HCT116 (cell line): ENCODE measurements at regions not wholly inside any gene's neighbourhood (a gene's known extent, or its start where the extent isn't known, plus 50 kb on each side); places are given as distances from the start of the nearest gene placed in this dataset.

Experiments used
- CTCF ChIP-seq, 3 experiments: fragments of 200-600 bp in 1 of 3; sonication (generic) in 1 of 3; IDR thresholded peaks in 2 of 3; conservative IDR thresholded peaks in 1 of 3; 2 replicates each; pipeline ENCODE4 v1.5.1; 2012 to 2017; ENCODE audit warnings: low read depth in 2 of 3, low read length in 2 of 3, antibody characterized with exemption in 1 of 3, borderline replicate concordance in 1 of 3, control low read depth in 1 of 3, mild to moderate bottlenecking in 1 of 3, mixed read lengths in 1 of 3, mixed run types in 1 of 3, moderate library complexity in 1 of 3; ENCODE audit not compliant: insufficient read depth in 1 of 3
- MAX ChIP-seq: IDR thresholded peaks from 2 replicates; pipeline ENCODE4 v1.6.1; 2012
- POLR2A ChIP-seq: IDR thresholded peaks from 2 replicates; pipeline ENCODE4 v1.7.0; 2011; ENCODE audit warnings: borderline replicate concordance; ENCODE audit not compliant: insufficient read depth, insufficient read length; ENCODE audit errors: extremely low read depth
- RAD21 ChIP-seq: IDR thresholded peaks from 2 replicates; pipeline ENCODE4 v1.6.1; 2012; ENCODE audit warnings: low read depth, mild to moderate bottlenecking
- REST ChIP-seq: IDR thresholded peaks from 2 replicates; pipeline ENCODE4 v1.6.1; 2012; ENCODE audit warnings: low read depth
- SP1 ChIP-seq: IDR thresholded peaks from 2 replicates; pipeline ENCODE4 v1.6.1; 2012; ENCODE audit warnings: low read depth

- TF ChIP-seq CTCF (IDR thresholded peaks at IDR 0.05 in 2 of 3, conservative IDR thresholded peaks at IDR 0.05 in 1 of 3; ENCODE audit: borderline replicate concordance in 1 of 3, insufficient read depth in 1 of 3, low read depth in 2 of 3, low read length in 2 of 3) (no peak), SP1 (no peak), REST (no peak), POLR2A (no peak), MAX (no peak), RAD21 (no peak)
Observed at GRCh38 chr9:106039151-106039935, 345.0 kb downstream of the TMEM38B start.
